Thymus (tissue), 11 donors: ENCODE measurements at regions not wholly inside any gene's neighbourhood (a gene's known extent, or its start where the extent isn't known, plus 50 kb on each side); places are given as distances from the start of the nearest gene placed in this dataset.
"Not testable (repeated sequence)": the region's sequence is repeated elsewhere in the genome, so short reads cannot be mapped to it uniquely, and the experiment has no call there.

Experiments used
- DNase-seq, 9 donors: peaks; one replicate each; pipeline ENCODE4 v3.0.0-alpha.2; 2013; ENCODE audit warnings: low spot score in 9 of 9, low read depth in 6 of 9, missing footprints in 1 of 9
- H3K27ac ChIP-seq, 2 donors: one replicate each; pipeline ENCODE4 v1.5.1; 2013; ENCODE audit warnings: control low read depth in 1 of 2, low read depth in 1 of 2, low read length in 1 of 2, mild to moderate bottlenecking in 1 of 2, moderate library complexity in 1 of 2
- H3K27me3 ChIP-seq, 2 donors: one replicate each; pipeline ENCODE4 v1.5.1; 2013; ENCODE audit warnings: low read length in 1 of 2; ENCODE audit not compliant: control insufficient read depth in 2 of 2, insufficient read depth in 1 of 2
- H3K36me3 ChIP-seq, 2 donors: one replicate each; pipeline ENCODE4 v1.5.1; 2013; ENCODE audit warnings: low read length in 1 of 2, mild to moderate bottlenecking in 1 of 2, moderate library complexity in 1 of 2; ENCODE audit not compliant: control insufficient read depth in 2 of 2, insufficient read depth in 2 of 2
- H3K4me1 ChIP-seq, 2 donors: one replicate each; pipeline ENCODE4 v1.5.1; 2013; ENCODE audit warnings: low read length in 2 of 2; ENCODE audit not compliant: control insufficient read depth in 2 of 2, insufficient read depth in 2 of 2
- H3K4me3 ChIP-seq, 2 donors: one replicate each; pipeline ENCODE4 v1.5.1; 2013; ENCODE audit warnings: low read length in 2 of 2, control low read depth in 1 of 2, mild to moderate bottlenecking in 1 of 2
- H3K9me3 ChIP-seq, 2 donors: one replicate each; pipeline ENCODE4 v1.5.1; 2013; ENCODE audit warnings: low read length in 1 of 2, mild to moderate bottlenecking in 1 of 2; ENCODE audit not compliant: control insufficient read depth in 2 of 2, insufficient read depth in 1 of 2
- WGBS: extraction: QIAGEN DNeasy Blood & Tissue Kit; methylation state at CpG from one replicate; pipeline ENCODE4 v1.1.7; 2013; 5-methylcytosine and 5-hydroxymethylcytosine counted together
- donor health status: healthy.

DNA sequence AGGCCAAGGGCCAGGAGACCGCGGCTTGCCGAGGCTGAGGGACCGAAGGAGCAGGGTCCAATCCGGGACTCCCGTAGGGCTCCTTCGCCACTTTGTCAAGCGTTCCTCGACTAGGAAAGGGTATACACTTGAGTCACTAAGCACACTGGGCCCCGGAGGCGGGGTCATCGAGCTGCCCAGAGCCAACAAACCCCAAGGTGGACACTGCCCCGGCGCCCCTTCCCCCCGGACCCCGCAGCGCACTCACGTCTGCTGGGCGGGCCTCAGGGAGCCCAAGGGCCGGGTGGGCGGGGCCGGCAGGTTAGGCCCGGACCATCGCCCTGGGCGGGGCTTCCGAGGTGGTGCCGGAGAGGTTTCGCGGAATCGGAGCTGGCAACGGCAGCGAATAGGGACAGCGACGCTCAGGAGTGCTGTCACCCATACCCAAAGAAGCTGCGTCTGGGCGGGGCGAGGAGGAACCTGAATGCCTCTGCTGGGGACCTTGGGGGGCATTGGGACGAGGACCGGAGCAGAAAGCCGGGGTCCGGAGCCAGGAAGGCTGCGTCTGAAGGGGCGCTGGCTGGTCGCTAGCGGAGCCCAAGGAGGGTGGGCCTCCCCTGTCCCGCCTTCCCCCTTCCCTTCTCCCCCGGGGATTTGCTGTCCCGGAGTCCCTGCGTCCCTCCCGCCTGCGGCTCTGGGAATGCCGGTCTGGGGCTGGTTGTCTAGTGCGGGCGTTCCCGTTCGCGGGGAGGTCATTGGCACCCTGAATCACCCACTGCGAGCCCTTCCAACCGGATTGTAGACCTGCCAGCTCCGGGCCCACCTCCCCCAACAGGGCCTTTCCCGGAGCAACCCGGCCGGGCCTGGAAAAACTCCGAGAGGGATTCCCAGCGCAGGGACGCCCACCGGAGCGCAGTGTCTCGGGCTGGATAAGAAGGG lies 118.2 kb upstream of the SMURF2 start:
- peak overlapping the region; percentile 40 to 43 for H3K4me3 ChIP-seq
- H3K27me3 ChIP-seq = peaks cover 22 to 54% of the 10 kb centered on the region in 2 donors
- peaks cover 17 to 24% of the 10 kb centered on the region in 2 donors for H3K36me3 ChIP-seq
- DNase-seq = peak in 3 of 9 donors; percentile 41 to 70 (median 44)
- peaks cover 0 to 22% of the 10 kb centered on the region in 2 donors for H3K9me3 ChIP-seq
- peaks cover 16 to 50% of the 10 kb centered on the region in 2 donors for H3K4me1 ChIP-seq
- peak overlapping the region; percentile 17 to 49 for H3K27ac ChIP-seq
- WGBS = 4% methylated on average over 69 of the region's 69 CpGs

DNA sequence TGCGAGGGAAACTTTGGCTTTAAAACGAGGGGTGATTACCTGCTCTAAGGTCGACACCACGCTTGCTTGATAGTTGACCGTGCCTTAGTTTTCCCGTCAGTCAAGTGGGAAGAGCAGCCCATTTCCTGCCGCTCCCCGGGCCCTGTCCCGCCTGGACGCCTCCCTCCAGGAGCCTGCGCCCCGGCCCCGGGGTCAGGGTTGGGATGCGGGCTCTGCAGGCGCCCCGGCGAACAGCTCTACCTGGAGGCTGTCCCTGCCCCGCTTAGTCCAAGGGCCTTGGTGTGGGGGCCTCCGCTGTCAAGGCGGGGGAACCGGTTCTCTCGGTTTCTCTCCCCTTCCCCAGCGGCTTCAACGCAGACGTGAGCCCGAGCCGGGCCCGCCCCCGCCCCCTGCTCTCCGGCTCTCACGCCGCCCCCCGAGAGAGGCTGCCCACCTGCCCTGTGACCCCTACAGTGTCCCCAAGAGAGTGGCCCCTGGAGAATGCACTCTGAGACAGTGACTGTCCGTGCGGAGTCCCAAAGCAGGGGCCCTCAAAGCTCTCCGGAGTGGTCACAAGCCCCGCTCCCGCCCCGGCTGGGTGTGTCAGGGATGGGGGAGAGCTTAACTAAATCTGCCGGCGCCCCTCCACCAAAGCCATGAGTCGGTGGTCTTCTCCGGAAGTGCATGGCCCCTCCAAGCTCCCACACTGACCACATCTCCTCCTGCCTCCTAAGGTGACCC lies 117.4 kb upstream of the SMURF2 start:
- Histone ChIP-seq H3K9me3 (peaks cover 0 to 22% of the 10 kb centered on the region in 2 donors), H3K27ac (peak overlapping the region in 1 of 2 donors; percentile 49), H3K36me3 (peaks cover 8 to 16% of the 10 kb centered on the region in 2 donors), H3K4me1 (peaks cover 16 to 50% of the 10 kb centered on the region in 2 donors), H3K4me3 (peak overlapping the region; percentile 1 to 43), H3K27me3 (peaks cover 22 to 54% of the 10 kb centered on the region in 2 donors)
- WGBS = 63% methylated on average over 43 of the region's 43 CpGs
- DNase-seq = no peak

DNA sequence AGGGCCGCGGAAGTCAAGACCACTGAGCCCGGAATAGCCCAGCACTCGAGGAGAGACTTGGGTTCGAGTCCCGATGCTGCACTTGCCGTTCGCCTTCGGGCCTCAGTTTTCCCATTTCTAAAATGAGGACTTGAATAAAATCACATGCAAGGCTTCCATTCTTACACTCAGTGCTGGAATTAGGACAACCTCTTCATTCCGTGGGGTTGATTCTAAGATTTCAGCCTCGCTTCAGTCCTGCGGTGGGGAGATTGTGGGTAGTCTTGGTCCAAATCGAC lies 116.9 kb upstream of the SMURF2 start:
- Histone ChIP-seq H3K36me3 (peaks cover 6 to 11% of the 10 kb centered on the region in 2 donors), H3K27me3 (peaks cover 22 to 54% of the 10 kb centered on the region in 2 donors), H3K4me1 (peaks cover 16 to 50% of the 10 kb centered on the region in 2 donors), H3K9me3 (peaks cover 0 to 22% of the 10 kb centered on the region in 2 donors)
- not testable (repeated sequence) for DNase-seq, H3K27ac ChIP-seq, H3K4me3 ChIP-seq
- 64% methylated on average over 13 of the region's 13 CpGs for whole genome bisulfite sequencing

DNA sequence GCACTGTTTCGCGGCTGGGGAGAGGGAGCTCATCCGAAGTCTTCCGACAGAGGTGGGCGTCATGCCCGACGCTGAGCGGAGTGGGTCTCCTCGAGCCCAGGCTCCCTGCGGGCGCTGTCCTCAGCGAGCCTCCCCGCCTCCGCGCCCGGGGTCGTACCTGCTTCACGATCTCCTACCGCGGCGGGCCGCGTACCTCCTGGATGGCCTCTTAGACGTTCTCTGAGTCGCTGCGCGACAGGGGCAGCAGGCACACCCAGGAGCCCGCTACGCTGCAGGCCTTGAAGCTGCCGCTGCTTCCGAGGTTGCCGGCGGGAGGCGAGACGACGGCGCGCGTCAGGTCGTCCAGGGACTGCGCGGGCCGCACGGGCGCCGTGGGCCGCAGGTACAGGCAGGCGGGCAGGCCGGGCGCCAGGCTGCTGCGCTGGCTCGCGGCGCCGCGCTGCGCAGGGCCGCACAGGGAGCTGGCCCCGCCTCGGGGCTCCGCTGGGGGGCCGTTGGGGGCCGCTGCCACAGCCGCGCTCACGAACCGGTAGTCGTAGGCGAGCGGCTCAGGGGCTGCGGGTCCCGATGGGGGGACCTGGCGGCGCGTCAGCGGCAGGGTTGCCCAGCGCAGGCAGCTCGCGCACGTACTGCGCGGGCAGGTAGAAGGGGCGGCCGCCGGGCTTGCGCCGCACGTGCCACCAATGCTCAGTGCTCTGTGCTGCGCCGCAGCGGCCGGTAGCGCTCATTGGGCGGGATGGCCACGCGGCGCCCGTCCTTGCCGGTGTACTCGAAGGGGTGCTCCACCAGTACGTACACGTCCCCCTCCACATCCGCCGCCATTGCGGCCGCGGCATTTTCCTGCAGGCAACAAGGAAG lies 116.4 kb upstream of the SMURF2 start:
- WGBS = 56% methylated on average over 107 of the region's 107 CpGs
- Histone ChIP-seq H3K9me3 (peaks cover 0 to 22% of the 10 kb centered on the region in 2 donors), H3K4me1 (peaks cover 16 to 50% of the 10 kb centered on the region in 2 donors), H3K27ac (peak overlapping the region; percentile 14 to 18), H3K36me3 (peaks cover 1 to 5% of the 10 kb centered on the region in 2 donors), H3K27me3 (peaks cover 22 to 54% of the 10 kb centered on the region in 2 donors), H3K4me3 (peak overlapping the region; percentile 2 to 30)
- DNase-seq = peak in 1 of 9 donors; percentile 45

DNA sequence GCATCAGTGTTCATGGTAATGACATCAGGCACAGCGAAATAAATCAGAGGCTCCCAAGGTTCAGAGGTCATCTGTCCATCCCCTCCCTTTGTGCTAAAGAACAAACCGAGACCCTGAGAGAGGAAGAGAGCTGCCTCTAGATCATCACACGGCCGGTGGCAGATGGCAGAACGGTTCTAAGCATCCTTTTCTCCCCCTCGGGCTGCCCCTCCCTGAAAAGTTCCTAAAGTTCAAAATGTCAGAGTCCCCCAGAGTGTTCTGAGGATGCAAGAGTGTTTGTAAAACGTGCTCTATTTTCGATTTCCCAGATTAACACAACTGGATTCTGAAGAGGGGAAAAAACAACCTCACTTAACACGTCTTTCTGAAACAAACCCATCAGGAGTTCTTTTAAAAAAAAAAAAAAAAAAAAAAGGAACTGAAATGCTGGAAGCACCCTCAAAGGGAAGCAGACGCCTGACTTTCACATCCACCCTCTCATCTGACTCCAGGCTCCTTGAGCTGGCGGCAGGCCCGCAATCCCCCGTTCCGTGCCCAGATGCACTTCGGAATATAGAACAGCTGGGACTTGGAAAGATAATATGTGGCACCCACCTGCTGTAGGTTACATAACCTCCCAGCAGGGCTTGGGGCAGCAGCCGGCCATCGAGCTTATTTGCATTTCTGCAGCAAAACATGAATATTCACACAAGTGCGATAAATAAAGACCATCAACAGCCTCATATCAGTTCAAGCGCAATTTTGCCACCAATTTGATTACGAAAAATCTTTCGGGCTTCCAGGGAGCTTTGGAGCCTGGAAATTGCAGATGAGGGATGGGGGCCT lies 115.5 kb upstream of the SMURF2 start:
- H3K27ac ChIP-seq = peak overlapping the region in 1 of 2 donors; percentile 18
- H3K9me3 ChIP-seq = peaks cover 0 to 22% of the 10 kb centered on the region in 2 donors
- WGBS = 46% methylated on average over 21 of the region's 21 CpGs
- peaks cover 16 to 50% of the 10 kb centered on the region in 2 donors for H3K4me1 ChIP-seq
- DNase-seq = peak in 1 of 9 donors; percentile 28
- peaks cover 22 to 54% of the 10 kb centered on the region in 2 donors for H3K27me3 ChIP-seq
- peaks cover 0 to under 1% of the 10 kb centered on the region in 2 donors for H3K36me3 ChIP-seq
- peak overlapping the region in 1 of 2 donors; percentile 2 for H3K4me3 ChIP-seq

DNA sequence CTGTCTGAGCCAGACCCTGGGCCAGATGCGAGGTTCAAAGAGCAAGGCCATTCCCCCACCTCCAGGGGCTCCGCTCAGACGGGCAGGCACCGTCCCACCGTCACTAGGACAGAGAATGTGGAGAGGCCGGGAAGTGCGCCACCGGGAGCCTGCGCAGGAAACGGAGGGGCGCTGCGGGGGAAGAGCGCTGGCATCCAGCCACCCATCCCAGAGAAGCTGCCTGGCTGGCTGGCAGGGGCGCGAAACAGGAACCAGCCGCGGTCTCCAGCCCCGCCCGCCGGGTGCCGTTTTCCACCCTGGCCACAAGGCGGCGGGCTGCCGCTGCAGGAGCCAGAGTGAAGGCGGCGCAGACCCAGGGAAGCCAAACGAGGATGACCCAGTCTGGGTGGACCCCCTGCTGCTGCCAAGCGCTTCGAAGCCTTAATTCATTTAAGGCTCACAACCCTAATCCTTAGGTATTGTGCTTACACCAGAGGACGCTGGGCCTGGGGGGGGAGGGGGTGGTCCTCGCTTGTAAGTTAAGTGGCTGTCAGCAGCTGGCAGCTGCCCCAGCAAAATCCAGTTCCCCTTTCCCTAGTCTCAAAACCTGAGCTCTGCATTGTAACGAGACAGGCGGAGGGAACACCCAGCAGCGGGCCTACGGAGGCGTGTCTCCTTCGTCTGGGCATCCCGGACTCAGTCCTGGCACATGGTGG lies 114.8 kb upstream of the SMURF2 start:
- H3K36me3 ChIP-seq = not testable (repeated sequence)
- Histone ChIP-seq H3K4me1 (peaks cover 16 to 48% of the 10 kb centered on the region in 2 donors), H3K27ac (peak overlapping the region in 1 of 2 donors; percentile 18), H3K27me3 (peaks cover 22 to 50% of the 10 kb centered on the region in 2 donors), H3K4me3 (peak overlapping the region in 1 of 2 donors; percentile 22), H3K9me3 (peaks cover 0 to 22% of the 10 kb centered on the region in 2 donors)
- 5% methylated on average over 38 of the region's 38 CpGs for WGBS
- DNase-seq = peak in 7 of 9 donors; percentile 37 to 80 (median 60)

DNA sequence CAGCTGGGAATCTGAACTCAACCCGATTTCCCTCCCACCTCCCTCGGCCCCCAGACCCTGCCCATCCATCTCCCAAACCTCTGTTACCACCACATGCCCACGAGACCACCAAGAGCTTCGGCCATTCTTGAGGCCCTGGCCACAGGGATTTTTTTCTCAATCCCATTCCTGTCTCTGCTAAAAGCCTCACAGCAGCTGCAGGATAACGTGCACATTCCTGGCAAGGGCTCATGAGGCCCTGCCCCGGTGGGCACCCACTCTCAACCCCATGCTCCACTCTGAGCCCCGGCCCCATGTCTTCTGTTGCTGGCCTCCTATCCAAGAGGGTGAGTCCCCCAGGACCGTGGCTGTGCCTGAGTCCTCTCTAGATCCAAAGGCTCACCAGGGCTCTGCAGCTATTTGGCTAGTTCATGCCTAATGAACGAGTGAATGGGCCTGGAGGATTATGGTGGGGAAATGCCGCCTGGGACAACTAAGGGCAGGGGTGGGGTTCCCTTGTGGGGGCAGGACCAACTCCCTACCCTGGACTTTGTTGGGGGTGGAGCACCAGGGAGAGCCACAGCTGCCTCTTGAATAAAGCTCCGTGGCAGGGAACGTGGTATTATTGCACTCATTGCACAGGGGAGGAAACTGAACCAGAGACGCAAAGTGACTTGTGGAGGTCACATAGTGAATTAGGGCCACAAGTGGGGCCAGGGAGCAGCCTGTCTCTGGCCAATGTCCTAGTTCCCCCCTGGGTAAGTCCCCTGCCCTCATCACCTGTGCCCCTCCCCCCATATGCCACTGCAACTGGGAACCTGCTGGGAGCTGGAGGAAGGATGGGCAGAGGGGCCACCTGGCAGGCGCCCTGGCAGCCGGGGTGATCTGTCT lies 113.8 kb upstream of the SMURF2 start:
- peaks cover 21 to 42% of the 10 kb centered on the region in 2 donors for H3K27me3 ChIP-seq
- 95% methylated on average over 13 of the region's 15 CpGs for WGBS
- no peak overlapping the region for H3K4me3 ChIP-seq
- H3K27ac ChIP-seq = no peak overlapping the region
- peaks cover 15 to 41% of the 10 kb centered on the region in 2 donors for H3K4me1 ChIP-seq
- no peak for DNase-seq
- H3K36me3 ChIP-seq = no peaks in the 10 kb centered on the region
- peaks cover 0 to 21% of the 10 kb centered on the region in 2 donors for H3K9me3 ChIP-seq
